Lower lobe of right lung (tissue), 2 donors: ENCODE measurements at regions not wholly inside any gene's neighbourhood (a gene's known extent, or its start where the extent isn't known, plus 50 kb on each side); places are given as distances from the start of the nearest gene placed in this dataset.
A peak's percentile ranks its signal among the peaks of the same experiment; 100 is the strongest.

Experiments
- ATAC-seq, 2 donors: fragments of 200-7000 bp; cut with Tn5 transposase; one replicate each; pipeline ENCODE4 v1.9.1; 2020 to 2022; ENCODE audit warnings: mild to moderate bottlenecking in 2 of 2, moderate library complexity in 2 of 2
- DNase-seq: peaks from one replicate; pipeline ENCODE4 v3.0.0-alpha.2; 2020
- H3K27ac ChIP-seq: fragments of 200-600 bp; one replicate; pipeline ENCODE4 v1.8.0; 2022
- H3K27me3 ChIP-seq: fragments of 200-600 bp; one replicate; pipeline ENCODE4 v1.8.0; 2022; ENCODE audit warnings: low read depth
- H3K36me3 ChIP-seq: fragments of 200-600 bp; one replicate; pipeline ENCODE4 v1.8.0; 2022; ENCODE audit warnings: mild to moderate bottlenecking
- H3K4me1 ChIP-seq: fragments of 200-600 bp; one replicate; pipeline ENCODE4 v1.8.0; 2022
- H3K4me3 ChIP-seq: fragments of 200-600 bp; one replicate; pipeline ENCODE4 v1.8.0; 2022; ENCODE audit warnings: mild to moderate bottlenecking
- H3K9me3 ChIP-seq: fragments of 200-600 bp; one replicate; pipeline ENCODE4 v1.8.0; 2022
- CTCF ChIP-seq: fragments of 200-600 bp; IDR thresholded peaks from one replicate; pipeline ENCODE4 v1.8.0; 2022; ENCODE audit warnings: antibody characterized with exemption, mild to moderate bottlenecking
- intact Hi-C: fragments of 100-400 bp; cut with DNase I; formaldehyde crosslinking; loops from one replicate; pipeline ENCODE4 v1.11.0; 2022
- donor health status: DM: no; HTN: yes; CAD: no; lungs with severe emphysema.

DNA sequence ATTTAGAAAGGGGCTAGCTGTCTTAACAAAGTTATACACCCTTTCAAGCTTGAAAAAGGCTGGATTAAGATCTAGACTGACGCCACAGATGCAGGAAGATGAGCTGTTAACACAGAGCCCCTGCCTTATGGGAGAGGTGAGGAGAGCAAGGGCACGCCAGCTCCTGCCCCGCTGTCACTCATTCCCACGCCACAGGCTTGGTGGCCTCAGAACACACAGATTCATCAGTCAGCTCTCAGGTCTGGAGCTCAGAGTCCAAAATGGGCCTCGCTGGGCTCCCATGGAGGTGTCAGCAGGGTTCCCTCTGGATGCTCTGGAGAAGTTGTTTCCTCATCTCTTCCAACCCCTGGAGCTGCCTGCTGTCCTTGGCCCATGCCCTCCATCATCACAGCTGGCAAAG lies 554.2 kb downstream of the TCERG1L start:
- Histone ChIP-seq H3K27me3 (no peaks in the 10 kb centered on the region), H3K4me1 (no peaks in the 10 kb centered on the region), H3K4me3 (no peak overlapping the region), H3K9me3 (peaks cover 8% of the 10 kb centered on the region), H3K27ac (no peak overlapping the region), H3K36me3 (no peaks in the 10 kb centered on the region)
- DNase-seq (no peak), ATAC-seq (no peak)
- no peak for TF ChIP-seq CTCF
- intact Hi-C loops: no loop called here

GRCh38 chr10:130757821-130758489 lies 553.6 kb downstream of the TCERG1L start:
- intact Hi-C loops: no loop called here
- Histone ChIP-seq H3K27me3 (no peaks in the 10 kb centered on the region), H3K9me3 (peaks cover 8% of the 10 kb centered on the region), H3K36me3 (no peaks in the 10 kb centered on the region), H3K4me1 (no peaks in the 10 kb centered on the region), H3K4me3 (no peak overlapping the region), H3K27ac (no peak overlapping the region)
- DNase-seq: no peak
- TF ChIP-seq CTCF: no peak
- ATAC-seq: no peak

- Histone ChIP-seq H3K36me3 (no peaks in the 10 kb centered on the region), H3K27ac (no peak overlapping the region), H3K4me1 (no peaks in the 10 kb centered on the region), H3K4me3 (no peak overlapping the region), H3K27me3 (no peaks in the 10 kb centered on the region), H3K9me3 (peaks cover 8% of the 10 kb centered on the region)
- no peak for ATAC-seq
- intact Hi-C loops: no loop called here
- no peak for DNase-seq
- TF ChIP-seq CTCF: no peak
Measured at GRCh38 chr10:130758529-130758928, 553.0 kb downstream of the TCERG1L start.

- intact Hi-C loops: no loop called here
- DNase-seq: no peak
- no peak for TF ChIP-seq CTCF
Measured at GRCh38 chr10:130761032-130761575, 550.4 kb downstream of the TCERG1L start.

DNA sequence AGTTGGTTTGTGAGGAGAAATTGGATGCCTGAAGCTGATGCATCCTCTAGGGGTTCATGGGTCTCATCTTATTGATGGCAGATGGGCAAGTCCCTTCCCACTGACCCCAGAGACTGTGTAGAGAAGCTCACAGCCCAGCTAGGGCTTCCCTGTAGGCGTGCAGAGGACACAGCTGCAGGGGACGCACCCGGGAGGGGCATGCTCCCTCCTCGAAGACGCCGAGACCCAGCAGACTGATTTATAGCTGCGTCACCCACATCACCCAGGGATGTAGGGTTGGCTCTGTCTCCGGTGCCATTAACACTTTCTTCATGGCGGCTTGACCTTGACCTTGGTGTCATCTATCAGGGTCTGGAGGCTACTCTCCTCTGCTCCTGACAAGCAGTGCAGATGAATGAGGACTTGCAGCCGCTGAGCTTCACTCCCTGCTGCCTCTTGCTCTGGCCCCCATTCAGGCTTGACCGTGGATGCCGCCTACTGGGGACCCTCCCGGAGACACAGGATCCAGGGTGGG lies 549.7 kb downstream of the TCERG1L start:
- no peak overlapping the region for H3K4me3 ChIP-seq
- H3K4me1 ChIP-seq: no peaks in the 10 kb centered on the region
- no peaks in the 10 kb centered on the region for H3K27me3 ChIP-seq
- H3K27ac ChIP-seq: no peak overlapping the region
- H3K36me3 ChIP-seq: no peaks in the 10 kb centered on the region
- H3K9me3 ChIP-seq: no peaks in the 10 kb centered on the region
- intact Hi-C loops: no loop called here
- ATAC-seq: no peak
- no peak for TF ChIP-seq CTCF
- no peak for DNase-seq

More at GRCh38 chr10:130761032-130761575, 550.4 kb downstream of the TCERG1L start:
- Histone ChIP-seq H3K27ac (no peak overlapping the region), H3K27me3 (no peaks in the 10 kb centered on the region), H3K4me3 (no peak overlapping the region), H3K4me1 (no peaks in the 10 kb centered on the region), H3K36me3 (no peaks in the 10 kb centered on the region), H3K9me3 (no peaks in the 10 kb centered on the region)
- peak in 1 of 2 donors; percentile 33 for ATAC-seq
